GM21367 (cell line): ENCODE measurements at regions not wholly inside any gene's neighbourhood (a gene's known extent, or its start where the extent isn't known, plus 50 kb on each side); places are given as distances from the start of the nearest gene placed in this dataset.

ENCODE experiments used
- ATAC-seq: cut with Tn5 transposase; IDR thresholded peaks from one replicate; pipeline ENCODE4 v1.9.1; 2021; ENCODE audit not compliant: unreplicated experiment

GRCh38 chr20:19807946-19808330 is 49.9 kb downstream of the RIN2 start:
- no peak for ATAC-seq

GRCh38 chr20:19808498-19808897 is 50.4 kb downstream of the RIN2 start:
- ATAC-seq: no peak

GRCh38 chr20:19809505-19809904 is 51.4 kb downstream of the RIN2 start:
- no peak for ATAC-seq

GRCh38 chr20:19811231-19811630 is 53.2 kb downstream of the RIN2 start:
- ATAC-seq: no peak

GRCh38 chr20:19812056-19812455 is 54.0 kb downstream of the RIN2 start:
- no peak for ATAC-seq

GRCh38 chr20:19812696-19813095 is 54.6 kb downstream of the RIN2 start:
- no peak for ATAC-seq

GRCh38 chr20:19813846-19814640 is 56.0 kb downstream of the RIN2 start:
- ATAC-seq: no peak

- ATAC-seq: no peak
These were observed 57.5 kb downstream of the RIN2 start for GRCh38 chr20:19815553-19815991.

- ATAC-seq: no peak
These were observed 58.3 kb downstream of the RIN2 start for GRCh38 chr20:19816386-19816785.

- ATAC-seq: no peak
These were observed 59.0 kb downstream of the RIN2 start for GRCh38 chr20:19817017-19817416.

GRCh38 chr20:19819149-19819548 is 61.1 kb downstream of the RIN2 start:
- no peak for ATAC-seq

GRCh38 chr20:19820555-19821211 is 62.6 kb downstream of the RIN2 start:
- no peak for ATAC-seq

- no peak for ATAC-seq
These were observed 63.5 kb downstream of the RIN2 start for GRCh38 chr20:19821606-19822005.

GRCh38 chr20:19823216-19823615 is 65.2 kb downstream of the RIN2 start:
- no peak for ATAC-seq

- no peak for ATAC-seq
These were observed 65.9 kb downstream of the RIN2 start for GRCh38 chr20:19823971-19824370.

- ATAC-seq: no peak
These were observed 66.8 kb downstream of the RIN2 start for GRCh38 chr20:19824861-19825260.

GRCh38 chr20:19826179-19826914 is 68.3 kb downstream of the RIN2 start:
- ATAC-seq: no peak

GRCh38 chr20:19827818-19828217 is 69.8 kb downstream of the RIN2 start:
- ATAC-seq: peak; percentile 35

- ATAC-seq: peak; percentile 84
These were observed 70.2 kb downstream of the RIN2 start for GRCh38 chr20:19828232-19828631.

GRCh38 chr20:19830211-19830785 is 72.2 kb downstream of the RIN2 start:
- ATAC-seq: no peak

- no peak for ATAC-seq
These were observed 74.8 kb downstream of the RIN2 start for GRCh38 chr20:19832875-19833274.
